Fibroblast of lung (primary cell): ENCODE measurements at regions not wholly inside any gene's neighbourhood (a gene's known extent, or its start where the extent isn't known, plus 50 kb on each side); places are given as distances from the start of the nearest gene placed in this dataset.

Experiments
- EZH2 ChIP-seq: IDR thresholded peaks from 2 replicates; pipeline ENCODE4 v1.5.1; 2012; ENCODE audit warnings: low read length, control low read depth, mild to moderate bottlenecking; ENCODE audit errors: missing control alignments
- TF ChIP-seq, protein P1 (sequence below), 2 donors: IDR thresholded peaks in 1 of 2; conservative IDR thresholded peaks in 1 of 2; 1 replicate in 1 of 2; 2 replicates in 1 of 2; pipeline ENCODE4 v1.5.1; 2011 to 2012; ENCODE audit warnings: low read length in 2 of 2, control low read depth in 1 of 2, inconsistent platforms in 1 of 2, low read depth in 1 of 2, mild to moderate bottlenecking in 1 of 2

GRCh38 chr14:65259000-65259399, 153.5 kb upstream of the FUT8 start:
- TF ChIP-seq, protein P1, sequence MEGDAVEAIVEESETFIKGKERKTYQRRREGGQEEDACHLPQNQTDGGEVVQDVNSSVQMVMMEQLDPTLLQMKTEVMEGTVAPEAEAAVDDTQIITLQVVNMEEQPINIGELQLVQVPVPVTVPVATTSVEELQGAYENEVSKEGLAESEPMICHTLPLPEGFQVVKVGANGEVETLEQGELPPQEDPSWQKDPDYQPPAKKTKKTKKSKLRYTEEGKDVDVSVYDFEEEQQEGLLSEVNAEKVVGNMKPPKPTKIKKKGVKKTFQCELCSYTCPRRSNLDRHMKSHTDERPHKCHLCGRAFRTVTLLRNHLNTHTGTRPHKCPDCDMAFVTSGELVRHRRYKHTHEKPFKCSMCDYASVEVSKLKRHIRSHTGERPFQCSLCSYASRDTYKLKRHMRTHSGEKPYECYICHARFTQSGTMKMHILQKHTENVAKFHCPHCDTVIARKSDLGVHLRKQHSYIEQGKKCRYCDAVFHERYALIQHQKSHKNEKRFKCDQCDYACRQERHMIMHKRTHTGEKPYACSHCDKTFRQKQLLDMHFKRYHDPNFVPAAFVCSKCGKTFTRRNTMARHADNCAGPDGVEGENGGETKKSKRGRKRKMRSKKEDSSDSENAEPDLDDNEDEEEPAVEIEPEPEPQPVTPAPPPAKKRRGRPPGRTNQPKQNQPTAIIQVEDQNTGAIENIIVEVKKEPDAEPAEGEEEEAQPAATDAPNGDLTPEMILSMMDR (conservative IDR thresholded peaks at IDR 0.05 in 1 of 2, IDR thresholded peaks at IDR 0.05 in 1 of 2; ENCODE audit: low read depth in 1 of 2, low read length in 2 of 2): no peak
- TF ChIP-seq EZH2: no peak
